Hepatocyte (in vitro differentiated cells): ENCODE measurements at regions not wholly inside any gene's neighbourhood (a gene's known extent, or its start where the extent isn't known, plus 50 kb on each side); places are given as distances from the start of the nearest gene placed in this dataset.

Experiments
- DNase-seq: peaks from one replicate; pipeline ENCODE4 v3.0.0-alpha.2; 2016; ENCODE audit warnings: low spot score
- H2AFZ ChIP-seq: fragments of 200-600 bp; sonication (generic); 2 replicates; pipeline ENCODE4 v1.6.0; 2016; ENCODE audit warnings: antibody characterized with exemption, mild to moderate bottlenecking
- H3K27ac ChIP-seq: fragments of 200-600 bp; sonication (generic); 2 replicates; pipeline ENCODE4 v1.5.1; 2016; ENCODE audit warnings: mild to moderate bottlenecking
- H3K27me3 ChIP-seq: fragments of 200-600 bp; sonication (generic); 2 replicates; pipeline ENCODE4 v1.6.1; 2016
- H3K36me3 ChIP-seq: fragments of 200-600 bp; sonication (generic); replicated peaks from 2 replicates; pipeline ENCODE4 v1.5.1; 2016; ENCODE audit warnings: low read depth; ENCODE audit not compliant: insufficient read depth
- H3K4me1 ChIP-seq: fragments of 200-600 bp; sonication (generic); 2 replicates; pipeline ENCODE4 v1.5.1; 2016; ENCODE audit warnings: mild to moderate bottlenecking, moderate library complexity; ENCODE audit not compliant: insufficient read depth
- H3K4me2 ChIP-seq: fragments of 200-600 bp; sonication (generic); 2 replicates; pipeline ENCODE4 v1.6.0; 2016
- H3K4me3 ChIP-seq: fragments of 200-600 bp; sonication (generic); 2 replicates; pipeline ENCODE4 v1.5.1; 2016; ENCODE audit warnings: mild to moderate bottlenecking
- H3K79me2 ChIP-seq: fragments of 200-600 bp; sonication (generic); 2 replicates; pipeline ENCODE4 v1.6.0; 2017; ENCODE audit warnings: mild to moderate bottlenecking
- H3K9me2 ChIP-seq: fragments of 200-600 bp; sonication (generic); replicated peaks from 2 replicates; pipeline ENCODE4 v1.6.0; 2017; ENCODE audit warnings: mild to moderate bottlenecking; ENCODE audit not compliant: insufficient read depth
- H3K9me3 ChIP-seq: fragments of 200-600 bp; sonication (generic); 2 replicates; pipeline ENCODE4 v1.5.1; 2016; ENCODE audit warnings: low read depth, mild to moderate bottlenecking
- H4K20me1 ChIP-seq: fragments of 200-600 bp; sonication (generic); 2 replicates; pipeline ENCODE4 v1.6.0; 2016; ENCODE audit warnings: mild to moderate bottlenecking; ENCODE audit not compliant: insufficient read depth, poor library complexity, severe bottlenecking
- EZH2 ChIP-seq: fragments of 200-600 bp; sonication (generic); IDR thresholded peaks from 2 replicates; pipeline ENCODE4 v1.6.1; 2016; ENCODE audit warnings: antibody characterized with exemption, mild to moderate bottlenecking, borderline replicate concordance
- EZH2phosphoT487 ChIP-seq: fragments of 200-600 bp; sonication (generic); IDR thresholded peaks from one replicate; pipeline ENCODE4 v1.6.1; 2018; ENCODE audit warnings: antibody characterized with exemption, mild to moderate bottlenecking, low read depth, moderate library complexity; ENCODE audit not compliant: unreplicated experiment, severe bottlenecking
- WGBS: methylation state at CpG from one replicate; pipeline ENCODE4 v1.1.6; 2016; ENCODE audit warnings: low lambda C conversion rate; ENCODE audit errors: missing lambda C conversion rate; 5-methylcytosine and 5-hydroxymethylcytosine counted together
- TF ChIP-seq, protein P1 (sequence below): fragments of 200-600 bp; sonication (generic); IDR thresholded peaks from 2 replicates; pipeline ENCODE4 v1.5.1; 2016; ENCODE audit warnings: antibody characterized with exemption, mild to moderate bottlenecking; ENCODE audit not compliant: poor library complexity

DNA sequence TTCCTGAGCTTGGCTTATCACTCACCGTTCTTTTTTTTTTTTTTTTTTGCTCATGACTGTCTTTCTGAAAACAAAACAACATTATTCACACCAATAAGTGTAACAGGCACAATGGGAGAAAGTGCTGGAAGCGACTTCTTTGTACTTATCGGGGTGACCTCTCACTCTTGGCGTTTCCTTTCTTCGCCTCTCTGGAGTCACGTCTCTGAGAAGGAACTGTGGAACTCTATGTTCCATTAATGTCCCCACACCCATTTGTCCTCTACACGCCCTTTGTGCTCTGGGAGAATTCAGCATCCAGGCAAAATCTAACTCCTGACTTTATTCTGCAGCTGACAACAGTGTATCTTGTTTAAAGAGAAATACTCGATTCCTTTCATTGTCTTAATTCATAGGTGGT, 70.8 kb upstream of the FAM204A start:
- H3K36me3 ChIP-seq, result no peaks in the 10 kb centered on the region
- H3K4me2 ChIP-seq, result no peak overlapping the region
- H3K27me3 ChIP-seq, result peaks cover 8% of the 10 kb centered on the region
- WGBS, result 90% methylated on average over 8 of the region's 8 CpGs
- H4K20me1 ChIP-seq, result no peaks in the 10 kb centered on the region
- H3K4me1 ChIP-seq, result no peaks in the 10 kb centered on the region
- H3K4me3 ChIP-seq, result no peak overlapping the region
- no peak overlapping the region for H3K27ac ChIP-seq
- H3K9me2 ChIP-seq, result no peaks in the 10 kb centered on the region
- no peak overlapping the region for H2AFZ ChIP-seq
- no peaks in the 10 kb centered on the region for H3K79me2 ChIP-seq
- TF ChIP-seq EZH2 (no peak), EZH2phosphoT487 (no peak)
- TF ChIP-seq, protein P1, sequence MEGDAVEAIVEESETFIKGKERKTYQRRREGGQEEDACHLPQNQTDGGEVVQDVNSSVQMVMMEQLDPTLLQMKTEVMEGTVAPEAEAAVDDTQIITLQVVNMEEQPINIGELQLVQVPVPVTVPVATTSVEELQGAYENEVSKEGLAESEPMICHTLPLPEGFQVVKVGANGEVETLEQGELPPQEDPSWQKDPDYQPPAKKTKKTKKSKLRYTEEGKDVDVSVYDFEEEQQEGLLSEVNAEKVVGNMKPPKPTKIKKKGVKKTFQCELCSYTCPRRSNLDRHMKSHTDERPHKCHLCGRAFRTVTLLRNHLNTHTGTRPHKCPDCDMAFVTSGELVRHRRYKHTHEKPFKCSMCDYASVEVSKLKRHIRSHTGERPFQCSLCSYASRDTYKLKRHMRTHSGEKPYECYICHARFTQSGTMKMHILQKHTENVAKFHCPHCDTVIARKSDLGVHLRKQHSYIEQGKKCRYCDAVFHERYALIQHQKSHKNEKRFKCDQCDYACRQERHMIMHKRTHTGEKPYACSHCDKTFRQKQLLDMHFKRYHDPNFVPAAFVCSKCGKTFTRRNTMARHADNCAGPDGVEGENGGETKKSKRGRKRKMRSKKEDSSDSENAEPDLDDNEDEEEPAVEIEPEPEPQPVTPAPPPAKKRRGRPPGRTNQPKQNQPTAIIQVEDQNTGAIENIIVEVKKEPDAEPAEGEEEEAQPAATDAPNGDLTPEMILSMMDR, result no peak
- H3K9me3 ChIP-seq, result no peaks in the 10 kb centered on the region
- no peak for DNase-seq

DNA sequence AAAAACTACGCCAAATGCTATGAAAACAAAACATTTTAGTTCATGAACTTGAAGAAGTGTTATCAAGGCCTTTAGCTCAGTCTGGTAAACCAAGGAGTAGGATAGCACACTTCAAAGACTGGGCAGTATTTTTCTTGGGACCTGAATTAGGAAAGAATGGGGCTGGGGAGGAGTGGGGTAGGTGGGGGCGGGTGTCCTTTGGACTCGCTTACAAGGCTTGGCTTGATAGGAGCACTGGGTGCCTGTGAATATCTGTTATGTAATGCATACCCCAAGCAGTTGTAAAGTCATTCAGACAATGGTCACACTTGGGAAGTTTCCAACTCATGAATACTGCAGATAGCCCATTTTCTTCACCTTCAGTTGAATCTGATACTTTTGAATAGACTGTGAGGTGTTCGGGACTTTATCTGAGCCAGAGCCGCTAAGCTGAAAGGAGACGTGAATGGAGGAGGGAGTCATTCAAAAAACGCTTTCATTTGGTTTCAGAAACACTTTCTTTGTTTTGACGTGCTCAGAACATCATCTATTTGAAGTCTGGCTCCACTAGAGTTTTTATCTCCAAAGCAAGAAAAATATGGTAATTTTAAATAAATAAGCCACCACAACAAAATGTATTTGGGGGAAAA, 70.1 kb upstream of the FAM204A start:
- no peaks in the 10 kb centered on the region for H3K4me1 ChIP-seq
- no peak overlapping the region for H2AFZ ChIP-seq
- H3K27ac ChIP-seq, result no peak overlapping the region
- TF ChIP-seq, protein P1, result no peak
- TF ChIP-seq EZH2phosphoT487 (no peak), EZH2 (no peak)
- no peaks in the 10 kb centered on the region for H3K9me2 ChIP-seq
- DNase-seq, result no peak
- H4K20me1 ChIP-seq, result no peaks in the 10 kb centered on the region
- no peaks in the 10 kb centered on the region for H3K9me3 ChIP-seq
- no peak overlapping the region for H3K4me2 ChIP-seq
- H3K36me3 ChIP-seq, result no peaks in the 10 kb centered on the region
- no peak overlapping the region for H3K4me3 ChIP-seq
- no peaks in the 10 kb centered on the region for H3K79me2 ChIP-seq
- H3K27me3 ChIP-seq, result peaks cover 8% of the 10 kb centered on the region
- 81% methylated on average over 8 of the region's 8 CpGs for WGBS

DNA sequence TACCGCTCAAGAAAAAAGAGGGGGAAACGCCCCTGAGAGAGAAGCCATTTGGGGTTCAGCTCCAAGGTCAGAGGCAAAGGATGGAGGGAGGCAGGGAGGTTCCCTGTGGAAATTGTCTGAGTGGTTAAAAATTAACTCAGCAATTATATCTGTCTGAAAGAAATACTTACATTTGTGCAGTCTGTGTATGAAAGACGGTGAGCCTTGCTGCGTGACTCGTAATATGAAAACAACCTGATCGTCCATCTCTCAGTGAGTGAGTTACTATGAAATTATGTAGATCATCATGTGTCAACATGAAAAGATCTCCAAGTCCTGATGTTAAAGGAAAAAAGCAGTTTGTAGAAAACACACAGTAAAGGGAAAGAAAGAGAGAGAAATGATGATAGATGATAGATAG, 67.2 kb upstream of the FAM204A start:
- Histone ChIP-seq H3K9me3 (no peaks in the 10 kb centered on the region), H3K36me3 (no peaks in the 10 kb centered on the region), H3K4me2 (no peak overlapping the region), H3K79me2 (no peaks in the 10 kb centered on the region), H2AFZ (no peak overlapping the region), H3K27ac (no peak overlapping the region), H4K20me1 (no peaks in the 10 kb centered on the region), H3K27me3 (peaks cover 6% of the 10 kb centered on the region), H3K4me1 (no peaks in the 10 kb centered on the region), H3K4me3 (no peak overlapping the region), H3K9me2 (no peaks in the 10 kb centered on the region)
- TF ChIP-seq EZH2, result no peak
- TF ChIP-seq, protein P1, result no peak
- DNase-seq, result no peak
- 60% methylated on average over 6 of the region's 6 CpGs for WGBS

DNA sequence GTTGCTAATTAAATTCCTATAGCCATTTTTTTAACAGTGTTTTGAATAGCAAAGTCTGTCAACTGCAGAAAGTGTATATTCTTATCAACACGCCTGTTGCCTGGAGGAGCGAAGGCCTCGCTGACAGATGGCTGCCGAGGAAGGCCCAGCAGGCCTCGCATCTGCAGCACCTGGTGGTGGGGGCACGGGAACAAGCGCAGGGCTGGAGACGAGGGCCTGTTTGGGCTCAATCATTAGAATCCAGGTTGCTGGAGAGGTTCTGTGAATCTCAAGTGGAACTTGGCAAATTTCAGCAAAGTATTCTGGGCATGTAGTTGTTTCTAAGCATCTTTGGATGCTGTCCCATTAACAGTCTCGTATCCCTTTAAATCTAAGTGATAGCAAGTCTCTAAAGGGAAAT, 66.1 kb upstream of the FAM204A start:
- Histone ChIP-seq H3K4me2 (no peak overlapping the region), H3K27ac (no peak overlapping the region), H3K9me2 (no peaks in the 10 kb centered on the region), H3K36me3 (no peaks in the 10 kb centered on the region), H3K4me1 (no peaks in the 10 kb centered on the region), H3K27me3 (peaks cover 14% of the 10 kb centered on the region), H4K20me1 (no peaks in the 10 kb centered on the region), H2AFZ (no peak overlapping the region), H3K4me3 (no peak overlapping the region), H3K9me3 (no peaks in the 10 kb centered on the region), H3K79me2 (no peaks in the 10 kb centered on the region)
- TF ChIP-seq EZH2, result no peak
- TF ChIP-seq, protein P1, result no peak
- WGBS, result 80% methylated on average over 9 of the region's 9 CpGs
- no peak for DNase-seq
